ENCODE measurements at regions not wholly inside any gene's neighbourhood (a gene's known extent, or its start where the extent isn't known, plus 50 kb on each side); places are given as distances from the start of the nearest gene placed in this dataset.

GRCh38 chr2:35033748-35034147, 1321.8 kb upstream of the CRIM1 start (continued):
- no peak for TF ChIP-seq E2F6 (IDR thresholded peaks at IDR 0.05)
- no peak for TF ChIP-seq POLR2AphosphoS5 (IDR thresholded peaks at IDR 0.05; ENCODE audit: low read depth, low read length)
- no peak for TF ChIP-seq JUN (IDR thresholded peaks at IDR 0.05; ENCODE audit: low read depth, low read length)
- no peak for TF ChIP-seq MAFK (IDR thresholded peaks at IDR 0.05; ENCODE audit: low read depth, low read length)
- TF ChIP-seq TAF7 (optimal IDR thresholded peaks at IDR 0.05; ENCODE audit: borderline replicate concordance, low read depth, low read length), result no peak
- no peak for TF ChIP-seq EP300 (IDR thresholded peaks at IDR 0.05; ENCODE audit: borderline replicate concordance in 1 of 2, low read depth in 2 of 2, low read length in 2 of 2)
- TF ChIP-seq CBX8 (IDR thresholded peaks at IDR 0.05; ENCODE audit: borderline replicate concordance, low read depth, low read length), result no peak

Data from H1 (cell line).